SK-N-SH (cell line): ENCODE measurements at regions not wholly inside any gene's neighbourhood (a gene's known extent, or its start where the extent isn't known, plus 50 kb on each side); places are given as distances from the start of the nearest gene placed in this dataset.

ENCODE experiments used
- CTCF ChIP-seq: fragments of 200-600 bp; sonication (generic); IDR thresholded peaks from 2 replicates; pipeline ENCODE4 v1.6.1; 2017; ENCODE audit warnings: antibody characterized with exemption, mild to moderate bottlenecking, moderate library complexity
- MAX ChIP-seq: IDR thresholded peaks from 2 replicates; pipeline ENCODE4 v1.4.0; 2012; ENCODE audit warnings: low read depth
- POLR2AphosphoS5 ChIP-seq: IDR thresholded peaks from 2 replicates; pipeline ENCODE4 v1.6.1; 2012; ENCODE audit warnings: low read depth, low read length
- TAF1 ChIP-seq: IDR thresholded peaks from 2 replicates; pipeline ENCODE4 v1.6.1; 2012; ENCODE audit warnings: low read depth, mild to moderate bottlenecking, low read length, moderate library complexity, borderline replicate concordance

- TF ChIP-seq TAF1, result no peak
- no peak for TF ChIP-seq CTCF
- TF ChIP-seq POLR2AphosphoS5, result no peak
- TF ChIP-seq MAX, result no peak
These were observed 60.9 kb upstream of the TRPC3 start for GRCh38 chr4:122012735-122013134.
